CD8-positive, alpha-beta memory T cell (primary cell): ENCODE measurements at regions not wholly inside any gene's neighbourhood (a gene's known extent, or its start where the extent isn't known, plus 50 kb on each side); places are given as distances from the start of the nearest gene placed in this dataset.

Experiments
- CTCF ChIA-PET: fragments of 350-600 bp; sonication (Branson Sonifier 250); formaldehyde crosslinking; loops from one replicate; lab custom pipeline; 2021; ENCODE audit warnings: antibody characterized with exemption; lab: Charles Lee
- POLR2A ChIA-PET: fragments of 350-600 bp; sonication (Branson Sonifier 250); formaldehyde crosslinking; loops from one replicate; lab custom pipeline; 2021; ENCODE audit warnings: antibody characterized with exemption; lab: Charles Lee
- DNase-seq, 5 donors: peaks; one replicate each; pipeline versions ENCODE4 v3.0.0 to v3.0.0-alpha.2; 2020 to 2022; ENCODE audit warnings: mixed read lengths in 1 of 5
- H3K27ac ChIP-seq: one replicate; pipeline ENCODE4 v1.7.0; 2013; ENCODE audit warnings: low read depth, mild to moderate bottlenecking, low read length, moderate library complexity
- H3K27me3 ChIP-seq: 2 replicates; pipeline ENCODE4 v1.7.0; 2013; ENCODE audit warnings: low read length, mild to moderate bottlenecking; ENCODE audit not compliant: insufficient read depth, poor library complexity, severe bottlenecking
- H3K36me3 ChIP-seq: 2 replicates; pipeline ENCODE4 v1.7.0; 2013; ENCODE audit warnings: mild to moderate bottlenecking, low read length, moderate library complexity; ENCODE audit not compliant: insufficient read depth
- H3K4me1 ChIP-seq: 2 replicates; pipeline ENCODE4 v1.7.0; 2013; ENCODE audit warnings: mild to moderate bottlenecking, low read length, moderate library complexity; ENCODE audit not compliant: insufficient read depth
- H3K4me3 ChIP-seq: 2 replicates; pipeline ENCODE4 v1.7.0; 2013; ENCODE audit warnings: mild to moderate bottlenecking, low read length
- H3K9me3 ChIP-seq: 2 replicates; pipeline ENCODE4 v1.7.0; 2013; ENCODE audit warnings: mild to moderate bottlenecking, low read length
- H3K27ac Mint-ChIP-seq, 8 donors: one replicate each; pipeline ENCODE4 v1.8.0; 2020 to 2021; ENCODE audit warnings: mixed read lengths in 8 of 8, mild to moderate bottlenecking in 6 of 8, inconsistent platforms in 3 of 8, moderate library complexity in 3 of 8
- H3K27me3 Mint-ChIP-seq, 2 donors: one replicate each; pipeline ENCODE4 v1.8.0; 2020 to 2021; ENCODE audit warnings: mixed read lengths in 2 of 2, mild to moderate bottlenecking in 1 of 2, moderate library complexity in 1 of 2
- H3K36me3 Mint-ChIP-seq, 3 donors: one replicate each; pipeline ENCODE4 v1.8.0; 2020 to 2021; ENCODE audit warnings: mixed read lengths in 3 of 3, inconsistent platforms in 1 of 3, mild to moderate bottlenecking in 1 of 3
- H3K4me1 Mint-ChIP-seq, 3 donors: one replicate each; pipeline ENCODE4 v1.8.0; 2020 to 2021; ENCODE audit warnings: mixed read lengths in 3 of 3, inconsistent platforms in 1 of 3, mild to moderate bottlenecking in 1 of 3
- H3K4me3 Mint-ChIP-seq, 7 donors: one replicate each; pipeline ENCODE4 v1.8.0; 2020 to 2021; ENCODE audit warnings: mixed read lengths in 7 of 7, mild to moderate bottlenecking in 6 of 7, moderate library complexity in 4 of 7, inconsistent platforms in 2 of 7
- H3K9me3 Mint-ChIP-seq, 5 donors: one replicate each; pipeline ENCODE4 v1.8.0; 2020 to 2022; ENCODE audit warnings: mixed read lengths in 5 of 5, mild to moderate bottlenecking in 3 of 5, moderate library complexity in 2 of 5, inconsistent platforms in 1 of 5

GRCh38 chr9:117473293-117473692 is 58.4 kb upstream of the ASTN2 start:
- POLR2A ChIA-PET: no interaction called here
- no peak overlapping the region for H3K4me3 ChIP-seq

GRCh38 chr9:117470902-117471301 is 56.0 kb upstream of the ASTN2 start:
- H3K36me3 Mint-ChIP-seq: no peaks in the 10 kb centered on the region
- Histone ChIP-seq H3K36me3 (no peaks in the 10 kb centered on the region), H3K27ac (no peak overlapping the region), H3K9me3 (no peaks in the 10 kb centered on the region), H3K4me1 (no peaks in the 10 kb centered on the region), H3K4me3 (no peak overlapping the region), H3K27me3 (no peaks in the 10 kb centered on the region)
- H3K4me3 Mint-ChIP-seq: no peak overlapping the region
- CTCF ChIA-PET: no interaction called here
- H3K4me1 Mint-ChIP-seq: no peaks in the 10 kb centered on the region
- no peak for DNase-seq
- POLR2A ChIA-PET: no interaction called here
- peaks cover 0 to 5% (median 4%) of the 10 kb centered on the region in 5 donors for H3K9me3 Mint-ChIP-seq
- no peaks in the 10 kb centered on the region for H3K27me3 Mint-ChIP-seq
- no peak overlapping the region for H3K27ac Mint-ChIP-seq

More at GRCh38 chr9:117473293-117473692, 58.4 kb upstream of the ASTN2 start:
- no peaks in the 10 kb centered on the region for H3K27me3 ChIP-seq
- no peak overlapping the region for H3K4me3 Mint-ChIP-seq
- H3K27me3 Mint-ChIP-seq: no peaks in the 10 kb centered on the region
- H3K36me3 ChIP-seq: no peaks in the 10 kb centered on the region
- H3K9me3 Mint-ChIP-seq: peaks cover 0 to 8% (median 4%) of the 10 kb centered on the region in 5 donors
- no peak overlapping the region for H3K27ac Mint-ChIP-seq
- no peak for DNase-seq
- CTCF ChIA-PET: no interaction called here
- H3K36me3 Mint-ChIP-seq: no peaks in the 10 kb centered on the region
- H3K27ac ChIP-seq: no peak overlapping the region
- no peaks in the 10 kb centered on the region for H3K4me1 ChIP-seq
- H3K9me3 ChIP-seq: no peaks in the 10 kb centered on the region
- no peaks in the 10 kb centered on the region for H3K4me1 Mint-ChIP-seq

- H3K4me3 Mint-ChIP-seq: no peak overlapping the region
- H3K4me1 Mint-ChIP-seq: no peaks in the 10 kb centered on the region
- Histone ChIP-seq H3K27me3 (no peaks in the 10 kb centered on the region), H3K36me3 (no peaks in the 10 kb centered on the region), H3K4me1 (no peaks in the 10 kb centered on the region), H3K4me3 (no peak overlapping the region), H3K27ac (no peak overlapping the region), H3K9me3 (no peaks in the 10 kb centered on the region)
- ChIA-PET CTCF (no interaction called here), POLR2A (no interaction called here)
- H3K9me3 Mint-ChIP-seq: peaks cover 0 to 4% (median 2%) of the 10 kb centered on the region in 5 donors
- H3K36me3 Mint-ChIP-seq: no peaks in the 10 kb centered on the region
- H3K27ac Mint-ChIP-seq: peak overlapping the region in 1 of 8 donors; percentile 63
- no peaks in the 10 kb centered on the region for H3K27me3 Mint-ChIP-seq
- DNase-seq: no peak
Measured at GRCh38 chr9:117470455-117470854, 55.6 kb upstream of the ASTN2 start.

GRCh38 chr9:117466111-117466510 is 51.3 kb upstream of the ASTN2 start:
- Mint-ChIP-seq H3K36me3 (no peaks in the 10 kb centered on the region), H3K4me3 (no peak overlapping the region), H3K27me3 (no peaks in the 10 kb centered on the region), H3K27ac (peak overlapping the region in 1 of 8 donors; percentile 23), H3K4me1 (no peaks in the 10 kb centered on the region), H3K9me3 (peaks cover 0 to 4% (median 0%) of the 10 kb centered on the region in 5 donors)
- POLR2A ChIA-PET: no interaction called here
- H3K4me1 ChIP-seq: no peaks in the 10 kb centered on the region
- CTCF ChIA-PET: no interaction called here
- H3K4me3 ChIP-seq: no peak overlapping the region
- H3K27me3 ChIP-seq: no peaks in the 10 kb centered on the region
- DNase-seq: no peak
- no peak overlapping the region for H3K27ac ChIP-seq
- H3K9me3 ChIP-seq: no peaks in the 10 kb centered on the region
- H3K36me3 ChIP-seq: no peaks in the 10 kb centered on the region

GRCh38 chr9:117465706-117466105 is 50.8 kb upstream of the ASTN2 start:
- Histone ChIP-seq H3K9me3 (no peaks in the 10 kb centered on the region), H3K4me1 (no peaks in the 10 kb centered on the region), H3K36me3 (no peaks in the 10 kb centered on the region), H3K27ac (no peak overlapping the region), H3K27me3 (no peaks in the 10 kb centered on the region), H3K4me3 (no peak overlapping the region)
- DNase-seq: no peak
- H3K4me1 Mint-ChIP-seq: no peaks in the 10 kb centered on the region
- H3K27me3 Mint-ChIP-seq: no peaks in the 10 kb centered on the region
- CTCF ChIA-PET: no interaction called here
- peak overlapping the region in 1 of 8 donors; percentile 23 for H3K27ac Mint-ChIP-seq
- H3K4me3 Mint-ChIP-seq: no peak overlapping the region
- peaks cover 0 to 4% (median 0%) of the 10 kb centered on the region in 5 donors for H3K9me3 Mint-ChIP-seq
- H3K36me3 Mint-ChIP-seq: no peaks in the 10 kb centered on the region
- POLR2A ChIA-PET: no interaction called here

GRCh38 chr9:117464941-117465616 is 50.2 kb upstream of the ASTN2 start:
- H3K27ac Mint-ChIP-seq: no peak overlapping the region
- no peak for DNase-seq
- Histone ChIP-seq H3K9me3 (no peaks in the 10 kb centered on the region), H3K27me3 (no peaks in the 10 kb centered on the region), H3K4me1 (no peaks in the 10 kb centered on the region), H3K27ac (no peak overlapping the region), H3K4me3 (no peak overlapping the region), H3K36me3 (no peaks in the 10 kb centered on the region)
- POLR2A ChIA-PET: no interaction called here
- CTCF ChIA-PET: no interaction called here
- H3K4me1 Mint-ChIP-seq: no peaks in the 10 kb centered on the region
- H3K27me3 Mint-ChIP-seq: no peaks in the 10 kb centered on the region
- H3K36me3 Mint-ChIP-seq: no peaks in the 10 kb centered on the region
- H3K4me3 Mint-ChIP-seq: no peak overlapping the region
- H3K9me3 Mint-ChIP-seq: peaks cover 0 to 4% (median 0%) of the 10 kb centered on the region in 5 donors
